RWPE1 (cell line): ENCODE measurements at regions not wholly inside any gene's neighbourhood (a gene's known extent, or its start where the extent isn't known, plus 50 kb on each side); places are given as distances from the start of the nearest gene placed in this dataset.

Experiments
- CTCF ChIA-PET: fragments of 350-600 bp; sonication (Branson Sonifier 250); formaldehyde crosslinking; extraction: SDS; loops from one replicate; lab custom pipeline; 2021; lab: Yijun Ruan, JAX
- POLR2A ChIA-PET: fragments of 400-600 bp; formaldehyde crosslinking; extraction: SDS; loops from one replicate; lab custom pipeline; 2020; ENCODE audit warnings: antibody characterized with exemption; ENCODE audit not compliant: low non-redundant PET; lab: Yijun Ruan, JAX
- DNase-seq: peaks from one replicate; pipeline ENCODE4 v3.0.0; 2012; ENCODE audit warnings: low spot score
- H3K27ac ChIP-seq: fragments of 450-650 bp; 2 replicates; pipeline ENCODE4 v1.5.1; 2017
- TF ChIP-seq, protein P1 (sequence below): fragments of 450-650 bp; conservative IDR thresholded peaks from 2 replicates; pipeline ENCODE4 v1.5.1; 2017; ENCODE audit warnings: low read depth, mild to moderate bottlenecking

DNA sequence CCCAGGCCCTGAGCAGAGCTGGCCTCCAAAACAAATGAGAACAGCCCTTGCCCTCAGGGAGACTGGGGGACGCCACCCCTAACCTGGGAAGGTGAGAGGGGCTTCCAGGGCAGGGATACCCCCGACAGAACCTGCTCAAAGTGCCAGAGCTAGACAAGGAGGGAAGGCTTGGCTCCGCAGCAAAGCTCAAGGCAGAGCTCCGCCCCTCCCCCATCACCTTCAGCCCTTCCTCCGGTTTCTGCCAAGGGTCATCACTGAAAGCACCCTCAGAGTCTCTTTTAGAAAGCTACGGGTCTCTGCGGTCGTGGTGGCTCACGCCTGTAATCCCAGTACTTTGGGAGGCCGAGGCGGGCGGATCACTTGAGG, 73.4 kb upstream of the CUX1 start:
- H3K27ac ChIP-seq = no peak overlapping the region
- POLR2A ChIA-PET = no interaction called here
- DNase-seq = no peak
- CTCF ChIA-PET = interaction anchor here (0.6 to 1.4 kb wide), 10 partner anchors 10 to 83 kb away, joined by 3 to 13 read pairs (median 4); no protein-coding TSS in a partner anchor
- TF ChIP-seq, protein P1, sequence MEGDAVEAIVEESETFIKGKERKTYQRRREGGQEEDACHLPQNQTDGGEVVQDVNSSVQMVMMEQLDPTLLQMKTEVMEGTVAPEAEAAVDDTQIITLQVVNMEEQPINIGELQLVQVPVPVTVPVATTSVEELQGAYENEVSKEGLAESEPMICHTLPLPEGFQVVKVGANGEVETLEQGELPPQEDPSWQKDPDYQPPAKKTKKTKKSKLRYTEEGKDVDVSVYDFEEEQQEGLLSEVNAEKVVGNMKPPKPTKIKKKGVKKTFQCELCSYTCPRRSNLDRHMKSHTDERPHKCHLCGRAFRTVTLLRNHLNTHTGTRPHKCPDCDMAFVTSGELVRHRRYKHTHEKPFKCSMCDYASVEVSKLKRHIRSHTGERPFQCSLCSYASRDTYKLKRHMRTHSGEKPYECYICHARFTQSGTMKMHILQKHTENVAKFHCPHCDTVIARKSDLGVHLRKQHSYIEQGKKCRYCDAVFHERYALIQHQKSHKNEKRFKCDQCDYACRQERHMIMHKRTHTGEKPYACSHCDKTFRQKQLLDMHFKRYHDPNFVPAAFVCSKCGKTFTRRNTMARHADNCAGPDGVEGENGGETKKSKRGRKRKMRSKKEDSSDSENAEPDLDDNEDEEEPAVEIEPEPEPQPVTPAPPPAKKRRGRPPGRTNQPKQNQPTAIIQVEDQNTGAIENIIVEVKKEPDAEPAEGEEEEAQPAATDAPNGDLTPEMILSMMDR = no peak

DNA sequence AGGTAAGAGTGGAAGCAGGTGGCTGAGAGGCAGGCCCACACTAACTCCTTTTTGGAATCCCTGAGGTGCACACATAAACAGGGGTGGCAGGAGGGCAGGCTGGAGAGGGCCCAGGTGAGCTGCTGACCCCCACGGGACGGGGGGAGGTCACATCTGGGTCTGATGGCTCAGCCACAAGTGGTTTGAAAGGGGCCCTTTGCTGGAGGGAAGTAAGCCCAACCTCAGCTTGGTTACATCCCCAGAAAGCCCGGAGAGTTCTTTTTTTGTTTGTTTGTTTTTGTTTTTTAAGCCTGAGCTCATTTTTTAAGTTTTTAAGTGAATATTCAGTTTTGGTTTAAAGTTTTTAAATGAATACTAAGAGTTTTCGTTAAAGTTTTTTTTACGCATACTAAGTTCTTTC, 72.8 kb upstream of the CUX1 start:
- ChIA-PET POLR2A (interaction anchor here (0.6 kb wide), 1 partner anchor 107 kb away, joined by 5 read pairs; no protein-coding TSS in a partner anchor), CTCF (interaction anchor here (0.6 to 0.7 kb wide), 4 partner anchors 48 to 201 kb away, joined by 3 read pairs; no protein-coding TSS in a partner anchor)
- DNase-seq = no peak
- no peak overlapping the region for H3K27ac ChIP-seq
- TF ChIP-seq, protein P1 = no peak

DNA sequence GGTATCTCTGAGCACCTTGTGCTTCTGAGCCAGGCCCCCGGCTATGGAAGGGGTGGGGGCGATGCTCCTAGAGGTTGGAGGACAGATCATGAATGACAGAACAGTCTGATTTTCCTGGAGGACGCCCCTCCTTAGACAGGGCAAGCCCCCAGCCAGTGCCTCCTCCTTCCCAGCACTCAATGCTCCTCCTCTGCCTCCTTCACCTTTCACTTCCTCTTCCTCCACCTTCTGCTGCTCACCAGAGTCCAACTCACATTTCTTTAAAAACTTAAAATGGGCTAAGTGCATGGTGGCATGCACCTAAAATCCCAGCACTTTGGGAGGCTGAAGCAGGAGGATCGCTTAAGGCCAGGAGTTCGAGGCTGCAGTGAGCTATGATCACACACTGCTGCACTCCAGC, 71.1 kb upstream of the CUX1 start:
- DNase-seq = no peak
- TF ChIP-seq, protein P1 = no peak
- no peak overlapping the region for H3K27ac ChIP-seq
- POLR2A ChIA-PET = no interaction called here
- CTCF ChIA-PET = no interaction called here

DNA sequence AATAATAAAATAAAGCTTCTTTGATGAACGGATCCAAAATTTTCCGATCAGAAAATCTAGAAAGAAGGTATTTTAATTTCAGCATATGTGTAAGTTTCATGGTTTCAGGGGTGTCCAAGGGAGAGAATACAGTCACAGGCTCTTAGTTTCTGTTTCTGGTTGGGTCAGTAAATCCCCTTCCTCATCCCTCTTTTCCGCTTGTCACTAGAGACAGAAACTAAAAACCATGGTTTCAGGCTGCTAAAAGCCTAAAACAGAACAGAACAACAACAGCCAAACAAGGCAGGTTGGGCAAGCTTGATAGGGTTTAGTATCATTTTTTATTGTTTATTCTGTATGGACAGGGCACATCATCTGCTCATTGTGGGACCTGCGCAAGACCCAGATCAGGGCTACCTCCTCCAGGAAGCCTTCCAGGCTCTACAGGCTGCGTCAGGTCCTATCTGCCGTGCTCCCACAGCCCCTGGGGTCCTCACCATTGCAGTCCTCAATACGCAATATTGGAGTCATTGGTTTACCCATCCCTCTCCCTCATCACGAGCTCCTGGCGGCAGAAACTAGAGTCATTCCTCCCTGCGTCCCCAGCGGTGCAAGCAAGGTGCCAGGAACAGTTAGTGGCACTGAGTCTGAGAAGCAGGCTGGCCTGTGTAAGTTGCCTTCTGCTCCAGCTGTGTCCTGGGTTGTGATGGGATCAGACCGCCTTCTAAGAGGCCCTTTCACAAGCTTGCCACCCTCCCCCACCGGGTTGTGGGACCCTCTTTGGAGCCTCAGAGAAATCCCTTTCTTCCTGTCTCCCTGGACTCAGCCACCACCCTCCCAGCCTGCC, 70.2 kb upstream of the CUX1 start:
- H3K27ac ChIP-seq = no peak overlapping the region
- ChIA-PET CTCF (no interaction called here), POLR2A (no interaction called here)
- no peak for DNase-seq
- TF ChIP-seq, protein P1 = no peak

DNA sequence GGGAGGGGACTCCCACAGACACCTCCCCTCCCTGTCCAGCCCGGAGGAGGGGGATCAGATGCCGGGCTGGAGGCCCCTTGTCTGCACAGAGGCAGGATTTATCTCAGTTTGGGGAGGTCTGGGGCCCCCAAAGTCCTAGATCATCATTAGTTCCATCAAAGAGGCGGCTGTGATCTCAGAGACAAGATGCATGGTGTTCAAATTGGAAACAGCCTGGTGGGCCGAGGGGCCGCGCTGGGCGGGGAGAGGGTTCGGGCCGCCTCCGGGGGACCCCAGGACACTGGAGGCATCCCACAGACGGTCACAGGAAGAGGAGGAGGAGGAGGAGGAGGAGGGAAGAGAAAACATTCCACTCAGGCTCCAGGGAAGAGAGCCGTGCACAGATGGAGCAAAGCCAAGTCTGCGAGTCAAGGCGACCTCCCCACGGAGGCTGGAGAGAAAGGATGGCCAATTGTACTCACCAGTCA, 69.5 kb upstream of the CUX1 start:
- TF ChIP-seq, protein P1 = no peak
- POLR2A ChIA-PET = no interaction called here
- DNase-seq = no peak
- no peak overlapping the region for H3K27ac ChIP-seq
- CTCF ChIA-PET = no interaction called here

DNA sequence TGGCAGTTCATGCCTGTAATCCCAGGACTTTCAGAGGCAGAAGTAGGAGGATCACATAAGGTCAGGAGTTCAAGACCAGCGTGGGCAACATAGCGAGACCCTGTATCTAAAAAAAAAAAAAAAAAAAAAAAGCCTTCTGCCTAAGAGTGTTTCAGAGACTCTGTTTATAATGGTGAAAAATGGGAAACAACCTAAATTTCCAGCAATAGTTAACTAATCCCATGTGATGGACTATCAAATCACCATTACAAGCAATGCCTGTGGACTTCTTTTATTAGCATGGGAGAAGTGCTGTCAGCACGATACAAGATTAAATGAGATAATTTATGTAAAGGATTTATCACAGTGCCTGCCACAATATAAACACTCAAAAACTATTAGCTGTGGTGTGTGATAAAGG, 67.5 kb upstream of the CUX1 start:
- H3K27ac ChIP-seq = no peak overlapping the region
- TF ChIP-seq, protein P1 = no peak
- no peak for DNase-seq
- POLR2A ChIA-PET = no interaction called here
- CTCF ChIA-PET = no interaction called here
